Stimulated activated CD4-positive, alpha-beta T cell treated with anti-CD3 and anti-CD28 coated beads, Interleukin-4, amount 100 ng/mL, for 1 hour (primary cell): ENCODE measurements at regions not wholly inside any gene's neighbourhood (a gene's known extent, or its start where the extent isn't known, plus 50 kb on each side); places are given as distances from the start of the nearest gene placed in this dataset.

Experiments used
- DNase-seq: peaks from one replicate; pipeline ENCODE4 v3.0.0-alpha.2; 2020

- DNase-seq = no peak
Measured at GRCh38 chr16:51211148-51211547, 60.1 kb upstream of the SALL1 start.

GRCh38 chr16:51210087-51210486 is 59.0 kb upstream of the SALL1 start:
- DNase-seq = no peak

DNA sequence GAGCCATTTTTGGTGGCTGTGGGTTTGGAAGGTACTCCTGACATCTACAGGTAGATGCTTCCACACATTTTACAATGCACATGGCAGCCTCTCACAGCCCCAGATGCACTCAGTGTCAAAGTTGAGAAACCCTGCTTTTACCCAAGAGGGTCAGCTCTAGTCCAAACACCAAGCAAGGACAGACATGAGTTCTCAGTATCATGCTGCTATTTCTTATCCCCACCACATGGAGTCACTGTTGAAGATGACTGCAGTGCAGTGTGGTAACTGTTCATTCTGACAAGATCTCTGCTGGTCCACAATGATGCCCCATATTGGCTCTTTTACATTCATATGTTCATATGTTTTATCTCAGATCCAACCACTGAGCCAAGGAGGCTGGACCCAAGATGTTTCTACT is 50.5 kb upstream of the SALL1 start:
- DNase-seq = no peak
